Lower lobe of right lung (tissue), 2 donors: ENCODE measurements at regions not wholly inside any gene's neighbourhood (a gene's known extent, or its start where the extent isn't known, plus 50 kb on each side); places are given as distances from the start of the nearest gene placed in this dataset.

Experiments used
- ATAC-seq, 2 donors: fragments of 200-7000 bp; cut with Tn5 transposase; one replicate each; pipeline ENCODE4 v1.9.1; 2020 to 2022; ENCODE audit warnings: mild to moderate bottlenecking in 2 of 2, moderate library complexity in 2 of 2
- DNase-seq: peaks from one replicate; pipeline ENCODE4 v3.0.0-alpha.2; 2020
- H3K27ac ChIP-seq: fragments of 200-600 bp; one replicate; pipeline ENCODE4 v1.8.0; 2022
- H3K27me3 ChIP-seq: fragments of 200-600 bp; one replicate; pipeline ENCODE4 v1.8.0; 2022; ENCODE audit warnings: low read depth
- H3K36me3 ChIP-seq: fragments of 200-600 bp; one replicate; pipeline ENCODE4 v1.8.0; 2022; ENCODE audit warnings: mild to moderate bottlenecking
- H3K4me1 ChIP-seq: fragments of 200-600 bp; one replicate; pipeline ENCODE4 v1.8.0; 2022
- H3K4me3 ChIP-seq: fragments of 200-600 bp; one replicate; pipeline ENCODE4 v1.8.0; 2022; ENCODE audit warnings: mild to moderate bottlenecking
- H3K9me3 ChIP-seq: fragments of 200-600 bp; one replicate; pipeline ENCODE4 v1.8.0; 2022
- CTCF ChIP-seq: fragments of 200-600 bp; IDR thresholded peaks from one replicate; pipeline ENCODE4 v1.8.0; 2022; ENCODE audit warnings: antibody characterized with exemption, mild to moderate bottlenecking
- intact Hi-C: fragments of 100-400 bp; cut with DNase I; formaldehyde crosslinking; loops from one replicate; pipeline ENCODE4 v1.11.0; 2022
- donor health status: DM: no; HTN: yes; CAD: no; lungs with severe emphysema.

- no peak for TF ChIP-seq CTCF
- H3K9me3 ChIP-seq, result no peaks in the 10 kb centered on the region
- H3K36me3 ChIP-seq, result no peaks in the 10 kb centered on the region
- H3K4me1 ChIP-seq, result no peaks in the 10 kb centered on the region
- intact Hi-C loops, result no loop called here
- no peaks in the 10 kb centered on the region for H3K27me3 ChIP-seq
- H3K4me3 ChIP-seq, result no peak overlapping the region
- no peak overlapping the region for H3K27ac ChIP-seq
- no peak for ATAC-seq
- no peak for DNase-seq
Measured at GRCh38 chrX:150081076-150081475, 142.8 kb upstream of the EOLA2 start.

GRCh38 chrX:150084496-150085229 lies 146.4 kb upstream of the EOLA2 start:
- no peak for ATAC-seq
- intact Hi-C loops, result no loop called here
- Histone ChIP-seq H3K4me1 (no peaks in the 10 kb centered on the region), H3K36me3 (no peaks in the 10 kb centered on the region), H3K4me3 (no peak overlapping the region), H3K27ac (no peak overlapping the region), H3K9me3 (no peaks in the 10 kb centered on the region), H3K27me3 (no peaks in the 10 kb centered on the region)
- TF ChIP-seq CTCF, result no peak
- no peak for DNase-seq

GRCh38 chrX:150085881-150086280 lies 147.6 kb upstream of the EOLA2 start:
- ATAC-seq, result no peak
- no peak overlapping the region for H3K27ac ChIP-seq
- intact Hi-C loops, result no loop called here

GRCh38 chrX:150086371-150086770 lies 148.1 kb upstream of the EOLA2 start:
- Histone ChIP-seq H3K36me3 (no peaks in the 10 kb centered on the region), H3K27me3 (no peaks in the 10 kb centered on the region), H3K9me3 (no peaks in the 10 kb centered on the region), H3K27ac (no peak overlapping the region), H3K4me1 (no peaks in the 10 kb centered on the region), H3K4me3 (no peak overlapping the region)
- ATAC-seq (no peak), DNase-seq (no peak)
- TF ChIP-seq CTCF, result no peak
- intact Hi-C loops, result no loop called here

More at GRCh38 chrX:150085881-150086280, 147.6 kb upstream of the EOLA2 start:
- no peak for TF ChIP-seq CTCF
- no peaks in the 10 kb centered on the region for H3K36me3 ChIP-seq
- no peaks in the 10 kb centered on the region for H3K4me1 ChIP-seq
- no peak overlapping the region for H3K4me3 ChIP-seq
- no peaks in the 10 kb centered on the region for H3K9me3 ChIP-seq
- no peaks in the 10 kb centered on the region for H3K27me3 ChIP-seq
- DNase-seq, result no peak

GRCh38 chrX:150087612-150088011 lies 149.3 kb upstream of the EOLA2 start:
- intact Hi-C loops, result no loop called here

More at GRCh38 chrX:150087612-150088011, 149.3 kb upstream of the EOLA2 start:
- ATAC-seq (no peak), DNase-seq (no peak)
- H3K4me1 ChIP-seq, result no peaks in the 10 kb centered on the region
- no peak overlapping the region for H3K4me3 ChIP-seq
- H3K9me3 ChIP-seq, result no peaks in the 10 kb centered on the region
- no peaks in the 10 kb centered on the region for H3K27me3 ChIP-seq
- no peaks in the 10 kb centered on the region for H3K36me3 ChIP-seq
- no peak for TF ChIP-seq CTCF
- H3K27ac ChIP-seq, result no peak overlapping the region
